Ishikawa (cell line): ENCODE measurements at regions not wholly inside any gene's neighbourhood (a gene's known extent, or its start where the extent isn't known, plus 50 kb on each side); places are given as distances from the start of the nearest gene placed in this dataset.

ENCODE experiments used
- CEBPB ChIP-seq: IDR thresholded peaks from 2 replicates; pipeline ENCODE4 v1.6.1; 2012
- CREB1 ChIP-seq: IDR thresholded peaks from 2 replicates; pipeline ENCODE4 v1.6.1; 2012; ENCODE audit warnings: low read depth
- EGR1 ChIP-seq: IDR thresholded peaks from 2 replicates; pipeline ENCODE4 v1.6.1; 2012
- EP300 ChIP-seq: IDR thresholded peaks from 2 replicates; pipeline ENCODE4 v1.6.1; 2012; ENCODE audit warnings: borderline replicate concordance
- FOXM1 ChIP-seq: IDR thresholded peaks from 2 replicates; pipeline ENCODE4 v1.6.1; 2012; ENCODE audit warnings: low read depth, borderline replicate concordance
- MAX ChIP-seq: IDR thresholded peaks from 2 replicates; pipeline ENCODE4 v1.6.1; 2012
- NFIC ChIP-seq: IDR thresholded peaks from 2 replicates; pipeline ENCODE4 v1.6.1; 2012
- RAD21 ChIP-seq: IDR thresholded peaks from 2 replicates; pipeline ENCODE4 v1.6.1; 2012; ENCODE audit warnings: low read depth
- REST ChIP-seq: IDR thresholded peaks from 2 replicates; pipeline ENCODE4 v1.6.1; 2012; ENCODE audit warnings: low read depth, mild to moderate bottlenecking
- TAF1 ChIP-seq: IDR thresholded peaks from 2 replicates; pipeline ENCODE4 v1.6.1; 2012; ENCODE audit warnings: low read depth, mild to moderate bottlenecking
- TCF12 ChIP-seq: IDR thresholded peaks from 2 replicates; pipeline ENCODE4 v1.6.1; 2012; ENCODE audit warnings: low read depth
- TEAD4 ChIP-seq: IDR thresholded peaks from 2 replicates; pipeline ENCODE4 v1.6.1; 2012
- YY1 ChIP-seq: IDR thresholded peaks from 2 replicates; pipeline ENCODE4 v1.6.1; 2012; ENCODE audit warnings: low read depth
- ZBTB7A ChIP-seq: IDR thresholded peaks from 2 replicates; pipeline ENCODE4 v1.6.1; 2012; ENCODE audit warnings: low read depth
- TF ChIP-seq, protein P1 (sequence below): IDR thresholded peaks from 2 replicates; pipeline ENCODE4 v1.6.1; 2012

- peak; percentile 58; the same call in 1 of the 2 replicates for TF ChIP-seq RAD21
These were observed 112.2 kb upstream of the CCZ1B start for GRCh38 chr7:6938284-6938683.

DNA sequence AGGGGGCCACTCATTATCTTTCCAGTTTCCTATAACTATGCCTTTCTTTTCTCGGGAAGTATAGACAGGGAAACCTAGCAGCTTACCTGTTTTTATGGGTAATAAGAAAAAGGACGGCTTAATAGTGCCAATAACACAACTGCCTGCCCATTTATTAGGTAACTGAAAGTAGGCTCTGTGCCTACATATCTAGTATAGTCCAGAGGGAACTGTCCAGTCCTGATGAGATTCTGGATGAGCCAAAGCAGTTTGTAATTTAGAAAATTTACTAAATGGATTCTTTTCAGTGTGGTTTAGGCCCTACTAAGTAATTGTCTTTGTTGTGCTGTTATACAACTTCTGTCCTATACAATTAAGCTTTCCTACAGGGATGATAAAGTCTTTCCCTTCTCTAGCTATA lies 125.5 kb upstream of the CCZ1B start:
- peak; percentile 47; the same call in 1 of the 2 replicates for TF ChIP-seq REST

GRCh38 chr7:6953138-6953797 lies 127.2 kb upstream of the CCZ1B start:
- TF ChIP-seq RAD21: peak; percentile 39

GRCh38 chr7:6965051-6965450 lies 139.0 kb upstream of the CCZ1B start:
- TF ChIP-seq RAD21: peak; percentile 67

GRCh38 chr7:7002418-7003062 lies 176.5 kb upstream of the CCZ1B start:
- TF ChIP-seq RAD21: no peak
- no peak for TF ChIP-seq EP300
- no peak for TF ChIP-seq TAF1
- no peak for TF ChIP-seq YY1
- TF ChIP-seq TCF12: no peak
- no peak for TF ChIP-seq MAX
- no peak for TF ChIP-seq NFIC
- no peak for TF ChIP-seq FOXM1
- TF ChIP-seq ZBTB7A: no peak
- TF ChIP-seq REST: no peak
- TF ChIP-seq CREB1: no peak
- TF ChIP-seq CEBPB: no peak

- no peak for TF ChIP-seq FOXM1
- TF ChIP-seq, protein P1, sequence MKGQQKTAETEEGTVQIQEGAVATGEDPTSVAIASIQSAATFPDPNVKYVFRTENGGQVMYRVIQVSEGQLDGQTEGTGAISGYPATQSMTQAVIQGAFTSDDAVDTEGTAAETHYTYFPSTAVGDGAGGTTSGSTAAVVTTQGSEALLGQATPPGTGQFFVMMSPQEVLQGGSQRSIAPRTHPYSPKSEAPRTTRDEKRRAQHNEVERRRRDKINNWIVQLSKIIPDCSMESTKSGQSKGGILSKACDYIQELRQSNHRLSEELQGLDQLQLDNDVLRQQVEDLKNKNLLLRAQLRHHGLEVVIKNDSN: no peak
- no peak for TF ChIP-seq ZBTB7A
- TF ChIP-seq TCF12: no peak
- TF ChIP-seq EGR1: no peak
These were observed 177.0 kb upstream of the C1GALT1 start for GRCh38 chr7:7005303-7005702.

GRCh38 chr7:7014827-7015595 lies 167.3 kb upstream of the C1GALT1 start:
- TF ChIP-seq RAD21: no peak
- no peak for TF ChIP-seq CEBPB
- no peak for TF ChIP-seq EGR1
- TF ChIP-seq TEAD4: no peak
- TF ChIP-seq CREB1: no peak
- TF ChIP-seq TAF1: no peak
- TF ChIP-seq ZBTB7A: no peak
- no peak for TF ChIP-seq REST
- no peak for TF ChIP-seq EP300
- TF ChIP-seq FOXM1: no peak
- no peak for TF ChIP-seq YY1
